H9 (cell line): ENCODE measurements at regions not wholly inside any gene's neighbourhood (a gene's known extent, or its start where the extent isn't known, plus 50 kb on each side); places are given as distances from the start of the nearest gene placed in this dataset.

Experiments
- DNase-seq: peaks from one replicate; pipeline ENCODE4 v3.0.0-alpha.2; 2017
- H2AFZ ChIP-seq: one replicate; pipeline ENCODE4 v1.6.1; 2013; ENCODE audit warnings: mild to moderate bottlenecking, low read length, control low read depth, moderate library complexity
- H2AK5ac ChIP-seq: 2 replicates; pipeline ENCODE4 v1.6.1; 2013; ENCODE audit warnings: low read length, control low read depth, mixed read lengths; ENCODE audit not compliant: insufficient read length
- H2BK120ac ChIP-seq: one replicate; pipeline ENCODE4 v1.6.1; 2013; ENCODE audit warnings: low read depth, mild to moderate bottlenecking, low read length, control low read depth, inconsistent platforms; ENCODE audit not compliant: poor library complexity, severe bottlenecking
- H2BK12ac ChIP-seq: 2 replicates; pipeline ENCODE4 v1.6.1; 2013; ENCODE audit warnings: low read length, control low read depth, mixed read lengths, low read depth; ENCODE audit not compliant: insufficient read length
- H2BK15ac ChIP-seq: 2 replicates; pipeline ENCODE4 v1.6.1; 2013; ENCODE audit warnings: low read depth, low read length, control low read depth
- H2BK20ac ChIP-seq: one replicate; pipeline ENCODE4 v1.6.1; 2013; ENCODE audit warnings: low read depth, mild to moderate bottlenecking, low read length, control low read depth, inconsistent platforms; ENCODE audit not compliant: poor library complexity, severe bottlenecking
- H2BK5ac ChIP-seq: 2 replicates; pipeline ENCODE4 v1.6.1; 2013; ENCODE audit warnings: low read length, control low read depth, mixed read lengths; ENCODE audit not compliant: insufficient read length
- H3K14ac ChIP-seq: 2 replicates; pipeline ENCODE4 v1.6.1; 2013; ENCODE audit warnings: low read length, control low read depth; ENCODE audit not compliant: insufficient read depth
- H3K18ac ChIP-seq: 2 replicates; pipeline ENCODE4 v1.6.1; 2013; ENCODE audit warnings: low read depth, mild to moderate bottlenecking, mixed read lengths, low read length, control low read depth; ENCODE audit not compliant: insufficient read length
- H3K23ac ChIP-seq: 2 replicates; pipeline ENCODE4 v1.6.1; 2013; ENCODE audit warnings: low read length, control low read depth, mixed read lengths, low read depth; ENCODE audit not compliant: insufficient read length
- H3K23me2 ChIP-seq: 2 replicates; pipeline ENCODE4 v1.6.1; 2013; ENCODE audit warnings: low read depth, mild to moderate bottlenecking, mixed read lengths, low read length, control low read depth; ENCODE audit not compliant: insufficient read length, poor library complexity, severe bottlenecking
- H3K27ac ChIP-seq: 2 replicates; pipeline ENCODE4 v1.5.1; 2013; ENCODE audit warnings: low read length, control low read depth, mixed read lengths, low read depth; ENCODE audit not compliant: insufficient read length
- H3K27me3 ChIP-seq: 2 replicates; pipeline ENCODE4 v1.6.1; 2013; ENCODE audit warnings: low read length, control low read depth, inconsistent platforms; ENCODE audit not compliant: insufficient read depth
- H3K4ac ChIP-seq: 2 replicates; pipeline ENCODE4 v1.6.1; 2013; ENCODE audit warnings: low read depth, mild to moderate bottlenecking, control low read depth, inconsistent platforms, low read length, moderate library complexity
- H3K4me1 ChIP-seq: 2 replicates; pipeline ENCODE4 v1.6.1; 2013; ENCODE audit warnings: low read length, control low read depth, inconsistent platforms; ENCODE audit not compliant: insufficient read depth
- H3K4me2 ChIP-seq: 2 replicates; pipeline ENCODE4 v1.6.1; 2013; ENCODE audit warnings: low read length, control low read depth, mixed read lengths; ENCODE audit not compliant: insufficient read length, insufficient read depth
- H3K56ac ChIP-seq: 2 replicates; pipeline ENCODE4 v1.6.1; 2013; ENCODE audit warnings: low read depth, mild to moderate bottlenecking, mixed read lengths, low read length, control low read depth; ENCODE audit not compliant: insufficient read length
- H3K79me1 ChIP-seq: 2 replicates; pipeline ENCODE4 v1.6.1; 2013; ENCODE audit warnings: low read depth, mild to moderate bottlenecking, moderate library complexity, low read length, control low read depth, inconsistent platforms; ENCODE audit not compliant: insufficient read depth, poor library complexity, severe bottlenecking
- H3K79me2 ChIP-seq: 2 replicates; pipeline ENCODE4 v1.6.1; 2013; ENCODE audit warnings: low read length, control low read depth, inconsistent platforms; ENCODE audit not compliant: insufficient read depth
- H3K9ac ChIP-seq: 2 replicates; pipeline ENCODE4 v1.6.1; 2013; ENCODE audit warnings: low read length, control low read depth, mixed read lengths; ENCODE audit not compliant: insufficient read length; ENCODE audit errors: extremely low read depth
- H3K9me3 ChIP-seq: one replicate; pipeline ENCODE4 v1.6.1; 2013; ENCODE audit warnings: low read depth, low read length, inconsistent platforms; ENCODE audit not compliant: control insufficient read depth
- H3T11ph ChIP-seq: one replicate; pipeline ENCODE4 v1.6.1; 2013; ENCODE audit warnings: mild to moderate bottlenecking, low read length, control low read depth, inconsistent platforms
- H4K20me1 ChIP-seq: one replicate; pipeline ENCODE4 v1.6.1; 2013; ENCODE audit not compliant: control insufficient read depth, insufficient read length, insufficient read depth
- H4K5ac ChIP-seq: 2 replicates; pipeline ENCODE4 v1.6.1; 2013; ENCODE audit warnings: low read depth, mild to moderate bottlenecking, mixed read lengths, low read length, control low read depth; ENCODE audit not compliant: insufficient read length
- H4K8ac ChIP-seq: replicated peaks from 2 replicates; pipeline ENCODE4 v1.6.1; 2013; ENCODE audit warnings: low read length, control low read depth, mixed read lengths, low read depth; ENCODE audit not compliant: insufficient read length
- H4K91ac ChIP-seq: 2 replicates; pipeline ENCODE4 v1.6.1; 2013; ENCODE audit warnings: low read depth, mild to moderate bottlenecking, moderate library complexity, mixed read lengths, low read length, control low read depth; ENCODE audit not compliant: insufficient read length
- H3K27ac Mint-ChIP-seq, 3 experiments: 2 replicates in 2 of 3; 3 replicates in 1 of 3; pipeline ENCODE4 v1.8.0; 2020 to 2021; ENCODE audit warnings: mixed read lengths in 3 of 3, mild to moderate bottlenecking in 1 of 3, moderate library complexity in 1 of 3
- H3K27me3 Mint-ChIP-seq: 2 replicates; pipeline ENCODE4 v1.8.0; 2021; ENCODE audit warnings: low read depth, mild to moderate bottlenecking, moderate library complexity, mixed read lengths
- H3K36me3 Mint-ChIP-seq, 3 experiments: 2 replicates in 2 of 3; 3 replicates in 1 of 3; pipeline ENCODE4 v1.8.0; 2020 to 2021; ENCODE audit warnings: low read depth in 3 of 3, mixed read lengths in 3 of 3; ENCODE audit not compliant: insufficient read depth in 1 of 3
- H3K4me1 Mint-ChIP-seq, 2 experiments: 2 replicates each; pipeline ENCODE4 v1.8.0; 2020; ENCODE audit warnings: mixed read lengths in 2 of 2
- H3K4me3 Mint-ChIP-seq, 2 experiments: 2 replicates in 1 of 2; 3 replicates in 1 of 2; pipeline ENCODE4 v1.8.0; 2020 to 2021; ENCODE audit warnings: mild to moderate bottlenecking in 2 of 2, mixed read lengths in 2 of 2, moderate library complexity in 1 of 2
- H3K9me3 Mint-ChIP-seq, 2 experiments: 2 replicates in 1 of 2; 3 replicates in 1 of 2; pipeline ENCODE4 v1.8.0; 2020; ENCODE audit warnings: mild to moderate bottlenecking in 2 of 2, mixed read lengths in 2 of 2, moderate library complexity in 1 of 2
- CTCF ChIP-seq: fragments of 200-600 bp; sonication (generic); conservative IDR thresholded peaks from 3 replicates; pipeline ENCODE4 v1.8.0; 2021; ENCODE audit warnings: antibody characterized with exemption, mild to moderate bottlenecking

- Histone ChIP-seq H3K14ac (no peak overlapping the region), H3K23me2 (no peaks in the 10 kb centered on the region), H2AFZ (no peak overlapping the region), H4K91ac (no peak overlapping the region), H3K23ac (no peak overlapping the region), H2BK12ac (no peak overlapping the region), H2BK15ac (no peak overlapping the region), H3K79me1 (no peaks in the 10 kb centered on the region), H3K27me3 (no peaks in the 10 kb centered on the region), H3K79me2 (no peaks in the 10 kb centered on the region), H4K8ac (no peak overlapping the region), H3K4ac (no peak overlapping the region), H2BK120ac (no peak overlapping the region), H3T11ph (no peak overlapping the region), H2BK5ac (no peak overlapping the region), H4K20me1 (no peaks in the 10 kb centered on the region), H3K9ac (no peak overlapping the region), H3K4me1 (no peaks in the 10 kb centered on the region), H4K5ac (no peak overlapping the region), H2BK20ac (no peak overlapping the region), H2AK5ac (no peak overlapping the region), H3K9me3 (no peaks in the 10 kb centered on the region), H3K4me2 (no peak overlapping the region), H3K56ac (no peak overlapping the region), H3K18ac (no peak overlapping the region), H3K27ac (no peak overlapping the region)
- Mint-ChIP-seq H3K36me3 (no peaks in the 10 kb centered on the region), H3K27me3 (no peaks in the 10 kb centered on the region), H3K4me3 (no peak overlapping the region), H3K4me1 (no peaks in the 10 kb centered on the region), H3K27ac (no peak overlapping the region), H3K9me3 (no peaks in the 10 kb centered on the region)
- TF ChIP-seq CTCF = no peak
- no peak for DNase-seq
These were observed 477.5 kb downstream of the SLITRK6 start for GRCh38 chr13:85321734-85322133.
